Calu3 (cell line): ENCODE measurements at regions not wholly inside any gene's neighbourhood (a gene's known extent, or its start where the extent isn't known, plus 50 kb on each side); places are given as distances from the start of the nearest gene placed in this dataset.

Source experiments
- BruUV-seq: library from RNA; stranded (reverse); fragments of 400-500 nt; replicated peaks from 2 replicates; lab custom pipeline; 2021; lab: Mats Ljungman, UMichigan
- CTCF ChIA-PET: fragments of 300-600 bp; sonication (Branson Sonifier 250); formaldehyde crosslinking; loops from one replicate; lab custom pipeline; 2022; ENCODE audit warnings: antibody characterized with exemption; lab: Charles Lee
- DNase-seq: peaks from one replicate; pipeline ENCODE4 v3.0.0; 2022
- H3K27ac Mint-ChIP-seq: one replicate; pipeline ENCODE4 v1.8.0; 2022; ENCODE audit warnings: mixed read lengths; ENCODE audit not compliant: unreplicated experiment
- H3K27me3 Mint-ChIP-seq: one replicate; pipeline ENCODE4 v1.8.0; 2022; ENCODE audit warnings: mixed read lengths; ENCODE audit not compliant: unreplicated experiment
- H3K36me3 Mint-ChIP-seq: one replicate; pipeline ENCODE4 v1.8.0; 2022; ENCODE audit warnings: mild to moderate bottlenecking, moderate library complexity, mixed read lengths; ENCODE audit not compliant: insufficient read depth, unreplicated experiment
- H3K4me1 Mint-ChIP-seq: one replicate; pipeline ENCODE4 v1.8.0; 2022; ENCODE audit warnings: mild to moderate bottlenecking, low read depth, mixed read lengths; ENCODE audit not compliant: unreplicated experiment
- H3K4me3 Mint-ChIP-seq: one replicate; pipeline ENCODE4 v1.8.0; 2022; ENCODE audit warnings: mild to moderate bottlenecking, low read depth, moderate library complexity, mixed read lengths; ENCODE audit not compliant: unreplicated experiment
- H3K9me3 Mint-ChIP-seq: one replicate; pipeline ENCODE4 v1.8.0; 2022; ENCODE audit warnings: low read depth, mixed read lengths; ENCODE audit not compliant: unreplicated experiment
- CTCF ChIP-seq: fragments of 200-600 bp; IDR thresholded peaks from one replicate; pipeline ENCODE4 v1.8.0; 2022; ENCODE audit warnings: antibody characterized with exemption; ENCODE audit not compliant: unreplicated experiment
- intact Hi-C: fragments of 100-400 bp; cut with micrococcal nuclease; formaldehyde crosslinking; loops from one replicate; pipeline ENCODE4 v1.10.0; 2022; ENCODE audit not compliant: unreplicated experiment

GRCh38 chr2:180334514-180334913 is 327.4 kb upstream of the CWC22 start:
- Mint-ChIP-seq H3K27ac (no peak overlapping the region), H3K36me3 (no peaks in the 10 kb centered on the region), H3K27me3 (no peaks in the 10 kb centered on the region), H3K4me1 (no peaks in the 10 kb centered on the region), H3K9me3 (peaks cover 19% of the 10 kb centered on the region), H3K4me3 (no peak overlapping the region)
- no TSS peak for BruUV-seq
- intact Hi-C loops = no loop called here
- TF ChIP-seq CTCF = no peak
- CTCF ChIA-PET = no interaction called here
- no peak for DNase-seq

- BruUV-seq = no TSS peak
- H3K27ac Mint-ChIP-seq = no peak overlapping the region
- CTCF ChIA-PET = no interaction called here
- H3K4me1 Mint-ChIP-seq = no peaks in the 10 kb centered on the region
- peaks cover 6% of the 10 kb centered on the region for H3K9me3 Mint-ChIP-seq
- intact Hi-C loops = no loop called here
- no peaks in the 10 kb centered on the region for H3K36me3 Mint-ChIP-seq
- DNase-seq = no peak
- TF ChIP-seq CTCF = no peak
- H3K27me3 Mint-ChIP-seq = no peaks in the 10 kb centered on the region
- H3K4me3 Mint-ChIP-seq = no peak overlapping the region
Measured at GRCh38 chr2:180328795-180329422, 321.8 kb upstream of the CWC22 start.

- H3K27ac Mint-ChIP-seq = no peak overlapping the region
- H3K9me3 Mint-ChIP-seq = peaks cover 6% of the 10 kb centered on the region
- no peaks in the 10 kb centered on the region for H3K27me3 Mint-ChIP-seq
- intact Hi-C loops = no loop called here
- H3K4me3 Mint-ChIP-seq = no peak overlapping the region
- no peaks in the 10 kb centered on the region for H3K36me3 Mint-ChIP-seq
- BruUV-seq = no TSS peak
- CTCF ChIA-PET = no interaction called here
- TF ChIP-seq CTCF = no peak
- peaks cover 8% of the 10 kb centered on the region for H3K4me1 Mint-ChIP-seq
- DNase-seq = no peak
Measured at GRCh38 chr2:180327185-180327584, 320.1 kb upstream of the CWC22 start.

GRCh38 chr2:180325416-180326120 is 318.5 kb upstream of the CWC22 start:
- Mint-ChIP-seq H3K4me3 (no peak overlapping the region), H3K27me3 (no peaks in the 10 kb centered on the region), H3K4me1 (peaks cover 8% of the 10 kb centered on the region), H3K9me3 (peaks cover 11% of the 10 kb centered on the region), H3K27ac (no peak overlapping the region), H3K36me3 (no peaks in the 10 kb centered on the region)
- intact Hi-C loops = no loop called here
- CTCF ChIA-PET = interaction anchor here (0.7 kb wide), 1 partner anchor 168 kb away, joined by 4 read pairs; no protein-coding TSS in a partner anchor
- TF ChIP-seq CTCF = no peak
- BruUV-seq = no TSS peak
- DNase-seq = no peak
